Fibroblast of peridontal ligament (primary cell): ENCODE measurements at regions not wholly inside any gene's neighbourhood (a gene's known extent, or its start where the extent isn't known, plus 50 kb on each side); places are given as distances from the start of the nearest gene placed in this dataset.

Source experiments
- DNase-seq: peaks from one replicate; pipeline ENCODE4 v3.0.0-alpha.2; 2010; ENCODE audit errors: extremely low read depth

- DNase-seq = no peak
Observed at GRCh38 chr5:135662061-135662481, 83.3 kb upstream of the CXCL14 start.

DNA sequence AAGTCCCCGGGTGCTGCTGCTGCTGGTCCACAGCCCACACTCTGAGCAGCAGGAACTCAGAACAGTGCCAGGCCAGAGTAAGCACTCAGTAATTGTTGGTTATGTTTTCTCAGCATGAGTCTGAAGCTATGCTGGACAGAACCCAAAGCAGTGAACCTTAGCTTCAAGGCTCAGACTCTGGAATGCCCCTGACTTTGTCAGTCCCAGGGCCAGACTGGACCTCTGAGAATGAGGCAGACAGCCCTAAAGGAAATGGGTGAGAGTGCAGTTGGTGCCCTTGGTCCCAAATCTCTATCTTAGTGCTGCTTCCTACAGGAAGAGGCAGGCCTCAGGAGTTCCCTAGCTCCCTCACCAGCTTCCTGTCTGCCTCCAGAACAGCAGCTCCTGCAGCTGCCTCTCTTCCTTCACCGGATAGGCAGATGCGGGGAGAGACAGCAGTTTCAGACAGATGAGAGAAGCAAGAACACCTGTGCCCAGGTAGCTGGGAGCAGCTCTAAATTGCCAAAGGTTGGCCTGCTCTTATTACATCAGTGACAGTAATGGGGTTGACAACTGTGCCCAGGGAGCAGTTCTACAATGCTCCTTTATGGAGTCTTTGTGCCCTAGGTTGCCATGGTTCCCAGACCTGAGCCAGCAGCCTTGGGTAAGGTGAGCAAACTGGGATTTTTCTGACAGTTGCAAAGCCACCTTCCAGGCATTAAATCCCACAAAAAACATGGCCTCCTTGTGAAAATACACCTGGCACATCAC is 82.2 kb upstream of the CXCL14 start:
- DNase-seq = peak; percentile 2

GRCh38 chr5:135657536-135658305 is 78.9 kb upstream of the CXCL14 start:
- DNase-seq = no peak

DNA sequence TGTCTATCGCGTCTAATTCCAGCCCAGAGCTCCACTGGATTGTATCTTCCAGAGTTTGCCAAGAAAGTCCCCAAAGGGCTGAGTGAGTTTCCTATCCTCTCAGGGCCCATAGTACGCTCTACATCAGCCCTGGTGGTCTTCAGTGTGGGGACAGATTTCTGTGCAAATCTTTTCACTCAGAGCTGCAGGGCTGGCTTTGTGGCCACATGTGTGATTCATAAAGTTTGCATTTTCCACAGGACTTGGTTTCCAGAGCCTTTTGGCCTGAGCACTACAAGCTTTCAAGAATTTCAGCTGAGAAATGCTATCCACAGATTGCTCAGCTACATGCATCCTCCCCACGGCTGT is 76.7 kb upstream of the CXCL14 start:
- DNase-seq = no peak

GRCh38 chr5:135654761-135655467 is 76.1 kb upstream of the CXCL14 start:
- DNase-seq = no peak

GRCh38 chr5:135651156-135651555 is 72.4 kb upstream of the CXCL14 start:
- no peak for DNase-seq

- no peak for DNase-seq
Observed at GRCh38 chr5:135650081-135650480, 71.3 kb upstream of the CXCL14 start.

GRCh38 chr5:135649435-135649834 is 70.6 kb upstream of the CXCL14 start:
- DNase-seq = no peak

- no peak for DNase-seq
Observed at GRCh38 chr5:135648116-135648515, 69.3 kb upstream of the CXCL14 start.

DNA sequence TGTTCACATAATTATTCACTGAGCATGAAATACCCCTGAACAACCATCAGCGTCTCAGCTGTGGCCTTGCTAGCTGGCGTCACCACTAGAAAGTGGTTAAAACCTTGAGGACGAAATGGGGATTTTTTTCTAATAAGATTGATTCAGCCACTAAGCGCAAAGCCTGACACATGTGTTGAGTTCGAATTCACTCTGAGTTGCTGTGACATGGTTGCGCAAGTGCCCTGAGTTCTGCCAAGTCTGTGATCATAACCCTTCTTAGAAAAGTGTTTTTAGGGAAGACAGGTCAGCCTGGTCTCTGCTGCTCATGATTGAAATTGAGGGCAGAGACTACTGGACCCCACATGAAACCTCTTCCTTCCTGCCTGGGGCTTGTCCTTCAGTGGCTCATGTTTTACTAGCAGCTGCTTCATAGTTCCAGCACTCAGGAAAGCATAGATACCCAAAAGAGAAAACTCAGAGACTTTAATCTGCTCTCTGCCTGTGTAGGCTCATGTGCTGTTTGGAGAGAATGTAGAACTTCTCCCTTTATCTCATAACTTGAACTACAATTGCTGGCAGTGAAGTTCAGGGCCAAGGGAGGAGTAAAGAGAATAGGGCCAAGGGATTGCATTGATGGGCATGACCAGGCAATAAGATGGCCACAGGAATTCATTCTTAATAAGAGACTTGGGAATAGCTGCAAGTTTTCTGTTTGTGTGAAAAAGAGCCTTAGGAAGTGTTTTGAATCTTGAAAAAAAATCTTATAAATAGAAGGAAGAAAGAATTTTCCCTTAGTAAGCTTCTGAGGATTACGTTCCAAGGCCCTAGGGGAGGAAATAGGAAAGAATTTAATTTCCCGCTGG is 66.8 kb upstream of the CXCL14 start:
- DNase-seq = no peak

DNA sequence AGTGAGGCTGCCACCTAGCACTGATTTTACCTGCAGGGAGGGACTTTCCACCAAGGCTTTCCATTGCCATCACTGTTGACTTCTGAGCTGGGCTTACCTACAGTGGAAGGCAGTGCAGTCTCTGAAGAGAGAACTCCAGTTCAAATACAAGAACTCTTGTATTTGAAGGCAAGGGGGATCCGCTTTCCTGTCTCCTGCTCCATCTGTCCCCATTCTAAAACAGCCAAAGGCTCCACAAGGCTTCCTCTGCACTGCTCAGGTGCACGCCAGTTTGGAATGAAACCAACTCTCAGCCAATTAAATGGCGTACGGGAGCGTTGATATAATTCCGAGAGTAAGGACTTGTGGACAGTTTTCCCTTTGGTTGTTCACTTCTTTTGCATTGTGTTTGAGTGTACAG is 66.0 kb upstream of the CXCL14 start:
- DNase-seq = no peak

DNA sequence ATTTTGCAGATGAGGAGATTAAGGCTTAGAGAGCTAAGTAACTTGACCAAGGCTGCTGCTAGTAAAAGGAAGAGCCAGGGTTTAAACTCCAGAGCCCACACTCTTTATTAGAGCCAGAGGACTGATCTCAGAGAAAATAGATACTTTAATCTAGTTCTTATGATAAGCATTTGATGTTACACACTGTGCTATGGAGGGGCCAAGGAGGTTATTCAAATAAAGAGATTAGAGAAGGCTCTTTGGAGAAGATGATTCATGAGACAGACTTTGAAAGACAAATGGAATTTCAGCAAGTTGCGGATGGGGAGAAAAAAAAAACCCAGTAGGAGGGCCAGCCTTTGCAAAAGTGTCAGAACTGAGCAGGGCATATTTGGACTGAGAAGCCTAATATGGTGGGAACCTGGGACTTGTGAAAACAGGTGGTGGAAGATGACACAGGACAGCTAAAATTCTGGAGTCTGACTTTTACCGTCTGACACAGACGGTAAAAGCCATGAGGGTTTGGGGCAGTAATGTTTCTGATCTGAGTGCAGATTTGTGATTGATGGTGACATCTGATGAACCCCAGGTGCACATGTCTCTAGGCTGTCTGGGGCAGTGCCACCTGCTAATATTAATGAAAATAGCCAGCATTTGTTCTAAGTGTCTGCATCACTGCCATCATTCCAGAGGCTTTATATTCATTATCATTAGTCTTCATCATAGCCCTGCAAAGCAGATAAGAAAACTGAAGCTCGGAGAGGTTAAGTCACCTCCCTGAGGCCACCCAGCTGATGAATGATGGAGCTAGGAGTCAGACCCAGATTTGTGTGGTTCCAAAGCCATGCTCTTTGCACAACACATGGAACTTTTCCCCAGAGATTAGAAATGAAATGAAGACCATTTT is 65.3 kb upstream of the CXCL14 start:
- DNase-seq = no peak

- no peak for DNase-seq
Observed at GRCh38 chr5:135642934-135643333, 64.1 kb upstream of the CXCL14 start.

DNA sequence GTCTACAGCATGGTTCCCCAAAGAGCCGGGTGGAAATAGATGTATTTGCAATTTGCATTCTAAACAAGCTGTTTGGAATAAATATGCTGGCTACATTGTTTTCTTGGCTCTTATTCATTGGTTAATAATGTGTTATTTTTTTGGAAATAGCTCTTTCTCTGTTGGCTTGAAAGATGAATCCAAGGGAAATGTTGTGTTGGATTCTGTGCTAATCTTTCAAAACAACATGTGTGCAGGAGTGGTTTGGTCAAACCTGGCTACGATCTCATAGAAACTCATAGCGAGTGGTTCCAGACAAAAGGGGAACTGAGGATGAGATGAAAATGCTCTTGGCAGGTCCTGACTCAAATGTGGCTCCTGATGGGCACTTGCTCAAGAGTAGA is 63.7 kb upstream of the CXCL14 start:
- DNase-seq = no peak

GRCh38 chr5:135641734-135642487 is 63.1 kb upstream of the CXCL14 start:
- no peak for DNase-seq

GRCh38 chr5:135641319-135641718 is 62.5 kb upstream of the CXCL14 start:
- DNase-seq = no peak

DNA sequence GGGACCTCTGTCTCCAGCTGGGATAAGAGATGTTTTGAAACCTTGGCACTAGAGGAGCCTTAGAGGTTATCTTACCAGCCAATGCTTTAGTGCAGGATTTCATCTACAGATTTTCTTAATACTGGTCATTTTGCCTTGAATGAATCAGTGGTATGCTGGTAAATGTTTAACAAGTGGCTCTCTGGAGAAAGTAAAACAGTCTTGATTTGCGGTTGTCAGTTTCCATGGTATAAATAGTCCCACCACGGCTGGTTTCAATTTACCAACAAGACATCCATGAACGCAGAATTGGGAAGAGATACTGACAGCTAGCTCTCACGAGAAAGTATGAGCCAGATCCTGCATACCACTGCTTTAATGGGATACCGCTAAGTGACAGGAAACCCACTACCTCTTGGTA is 56.7 kb upstream of the CXCL14 start:
- peak; percentile 2 for DNase-seq

- no peak for DNase-seq
Observed at GRCh38 chr5:135632798-135633197, 54.0 kb upstream of the CXCL14 start.

- DNase-seq = no peak
Observed at GRCh38 chr5:135631391-135631790, 52.6 kb upstream of the CXCL14 start.

- DNase-seq = no peak
Observed at GRCh38 chr5:135629666-135630065, 50.9 kb upstream of the CXCL14 start.
